Activated CD4-positive, alpha-beta T cell treated with anti-CD3 and anti-CD28 coated beads for 1 hour (primary cell): ENCODE measurements at regions not wholly inside any gene's neighbourhood (a gene's known extent, or its start where the extent isn't known, plus 50 kb on each side); places are given as distances from the start of the nearest gene placed in this dataset.

Source experiments
- DNase-seq: peaks from one replicate; pipeline ENCODE4 v3.0.0-alpha.2; 2020

DNA sequence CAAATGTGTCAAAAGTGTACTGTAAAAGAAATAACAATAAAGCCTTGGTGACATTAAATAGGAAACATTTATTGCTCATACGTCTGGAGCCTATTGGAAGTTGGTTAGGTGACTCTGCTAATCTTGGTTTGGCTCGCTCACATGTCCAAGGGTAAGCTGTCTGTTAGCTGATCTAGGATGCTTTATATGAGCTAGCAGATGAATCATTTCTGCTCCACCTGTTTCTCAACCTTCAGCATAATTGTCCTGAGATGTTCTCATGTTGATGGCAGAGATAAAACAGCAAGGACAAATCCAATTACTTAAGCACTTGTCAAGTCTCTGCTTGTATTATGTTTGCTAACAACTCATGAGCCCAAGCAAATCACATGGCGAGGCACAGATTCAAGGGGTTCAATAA lies 56.0 kb upstream of the CD53 start:
- DNase-seq: no peak

DNA sequence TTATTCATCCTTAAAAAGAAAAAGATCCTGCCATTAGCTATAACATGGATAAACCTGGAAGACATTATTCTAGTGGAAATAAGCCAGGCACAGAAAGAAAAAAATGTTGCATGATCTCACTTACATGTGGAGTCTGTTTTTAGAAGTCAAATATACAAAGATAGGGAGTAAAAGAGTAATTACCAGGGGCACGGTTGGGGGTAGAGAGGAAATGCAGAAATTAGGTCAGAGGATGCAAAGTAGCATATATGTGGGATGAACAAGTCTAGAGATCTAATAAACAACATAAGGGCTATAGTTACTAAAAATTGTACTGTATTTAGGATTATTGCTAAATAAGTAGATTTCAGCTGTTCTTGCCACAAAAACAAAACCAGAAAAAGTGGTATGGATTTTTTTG lies 61.4 kb upstream of the CD53 start:
- DNase-seq: no peak

DNA sequence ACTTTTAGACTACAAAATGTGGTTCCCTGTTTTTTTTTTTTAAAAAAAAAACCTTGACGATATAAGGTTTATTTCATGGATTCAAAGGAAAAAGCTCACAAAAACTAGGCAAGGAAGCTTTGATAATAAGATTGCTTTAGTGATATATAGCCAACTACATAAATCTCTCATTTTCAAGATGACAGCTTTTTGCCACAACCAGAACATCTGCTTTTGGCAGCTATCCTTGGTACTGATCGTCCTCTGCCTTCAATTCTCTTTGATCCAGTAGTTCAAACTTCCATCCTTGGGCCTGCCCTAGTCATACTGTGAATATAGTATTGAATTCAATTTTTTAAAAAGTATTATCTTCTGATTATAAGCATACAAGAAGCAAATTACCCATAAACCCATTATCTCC lies 72.9 kb upstream of the CD53 start:
- no peak for DNase-seq

DNA sequence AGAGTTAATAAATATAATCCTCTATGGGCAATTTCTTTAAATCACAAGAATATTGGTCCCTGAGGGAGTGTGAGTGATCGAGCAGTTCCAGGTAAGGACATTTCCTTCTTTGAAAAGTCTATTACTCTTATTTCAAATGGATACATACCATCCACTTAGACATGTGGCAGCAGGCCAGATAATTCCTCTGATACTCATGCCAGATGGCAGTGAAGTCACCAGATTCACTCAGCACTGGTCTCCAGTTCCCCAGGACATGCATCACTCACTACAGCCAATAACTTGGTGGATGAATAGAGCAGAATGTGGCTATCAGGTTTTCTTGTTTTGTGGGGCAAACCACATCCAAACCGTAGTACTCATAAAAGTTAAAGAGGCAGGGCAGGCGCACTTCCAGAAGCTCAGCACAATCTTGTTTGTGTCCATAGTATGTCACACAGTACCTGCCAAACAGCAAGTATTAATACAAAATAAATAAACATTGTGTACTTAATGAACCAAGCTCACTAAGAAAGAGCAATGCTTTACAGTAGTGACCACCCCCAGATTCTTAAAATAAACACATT lies 74.2 kb upstream of the CD53 start:
- no peak for DNase-seq

DNA sequence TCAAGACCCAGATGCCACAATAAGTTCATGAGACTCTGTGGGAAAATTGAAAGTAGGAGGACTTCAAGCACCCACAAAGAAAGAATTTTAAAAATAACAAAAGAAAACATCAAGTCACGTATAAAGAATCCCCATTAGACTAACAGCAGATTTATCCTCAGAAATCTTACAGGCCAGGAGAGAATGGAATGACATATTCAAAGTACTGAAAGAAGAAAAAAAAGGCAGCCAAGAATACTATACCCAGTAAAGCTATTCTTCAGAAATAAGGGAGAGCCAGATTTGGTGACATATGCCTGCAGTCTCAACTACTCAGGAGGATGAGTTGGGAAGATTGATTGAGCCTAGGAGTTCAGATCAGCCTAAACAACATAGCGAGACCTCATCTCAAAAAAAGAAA lies 84.3 kb upstream of the CD53 start:
- no peak for DNase-seq

DNA sequence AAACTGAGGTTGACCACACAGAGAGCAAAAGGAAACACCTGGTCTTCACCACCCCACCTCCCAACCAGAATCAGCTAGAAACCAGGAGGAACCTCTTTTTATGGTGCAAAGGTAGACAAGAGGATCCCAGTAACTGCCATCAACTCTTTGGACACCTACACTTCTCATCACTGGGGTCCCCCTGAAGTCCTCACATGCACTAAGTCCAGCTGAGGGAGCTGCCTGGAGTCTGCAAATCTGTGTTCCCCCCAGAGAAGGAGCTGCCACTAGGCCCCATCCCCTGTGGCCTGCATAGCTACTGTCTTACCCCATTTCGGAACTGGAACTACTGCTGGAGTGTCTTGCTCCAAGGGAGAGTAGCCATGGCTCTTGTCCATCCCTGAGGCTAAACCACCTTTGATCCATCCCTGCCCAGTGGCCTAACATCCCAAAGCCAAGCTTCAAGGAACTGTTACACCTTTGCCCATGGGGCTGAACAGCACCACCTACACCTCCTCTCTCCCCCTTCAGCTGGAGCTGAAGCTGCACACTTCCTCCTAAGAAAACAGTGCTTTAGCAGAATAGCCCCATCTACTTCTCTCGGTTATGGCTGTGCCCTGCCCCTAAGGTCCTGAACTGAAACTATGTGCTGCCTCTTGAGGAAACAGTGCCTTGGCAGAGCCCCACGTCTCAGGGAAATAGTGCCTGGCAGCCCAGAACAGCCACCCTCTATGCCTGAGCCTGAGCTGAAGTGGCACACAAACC lies 85.4 kb upstream of the CD53 start:
- DNase-seq: peak; percentile 19

DNA sequence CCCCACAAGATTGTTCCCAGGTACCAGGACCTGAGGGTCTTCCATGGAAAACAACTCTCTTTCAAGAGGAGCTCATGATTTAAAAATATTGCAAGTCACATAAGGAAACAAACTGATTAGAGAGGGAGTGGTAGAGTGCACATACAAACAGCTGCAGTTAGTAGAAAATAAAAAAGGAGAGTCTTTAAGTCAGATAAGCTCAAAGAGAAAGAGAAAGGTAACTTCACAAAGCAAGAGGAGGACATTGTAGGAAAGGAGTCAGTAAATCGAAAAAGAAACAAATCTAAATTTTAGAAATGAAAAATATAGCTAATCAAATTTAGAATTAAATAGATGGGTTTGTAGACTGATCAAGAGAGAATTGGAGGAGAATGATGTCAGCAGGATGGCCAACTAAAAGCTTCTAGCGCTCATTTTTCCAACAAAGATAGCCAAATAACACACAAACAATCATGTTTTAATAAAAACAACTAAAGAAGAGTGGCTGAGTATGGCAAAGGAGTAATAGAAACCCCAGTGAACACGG lies 86.1 kb upstream of the CD53 start:
- no peak for DNase-seq

DNA sequence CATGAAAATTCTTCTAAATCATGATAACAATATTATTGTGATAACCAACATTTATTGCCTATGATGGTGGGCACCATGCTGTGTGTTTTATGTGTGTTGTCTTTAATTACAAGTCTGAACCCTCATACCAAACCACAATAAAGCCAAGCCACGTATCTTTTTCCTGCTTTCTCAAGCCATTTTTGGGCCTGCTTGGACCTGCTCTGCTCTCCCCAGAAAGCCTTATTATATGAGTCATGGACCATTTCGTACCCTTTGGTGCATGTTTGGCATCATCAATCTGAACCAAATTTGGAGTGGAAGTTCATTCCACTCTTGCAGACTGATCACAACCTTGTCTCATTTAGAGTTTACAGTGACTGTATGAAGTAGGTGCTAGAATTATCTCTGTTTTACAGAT lies 87.3 kb upstream of the CD53 start:
- no peak for DNase-seq

DNA sequence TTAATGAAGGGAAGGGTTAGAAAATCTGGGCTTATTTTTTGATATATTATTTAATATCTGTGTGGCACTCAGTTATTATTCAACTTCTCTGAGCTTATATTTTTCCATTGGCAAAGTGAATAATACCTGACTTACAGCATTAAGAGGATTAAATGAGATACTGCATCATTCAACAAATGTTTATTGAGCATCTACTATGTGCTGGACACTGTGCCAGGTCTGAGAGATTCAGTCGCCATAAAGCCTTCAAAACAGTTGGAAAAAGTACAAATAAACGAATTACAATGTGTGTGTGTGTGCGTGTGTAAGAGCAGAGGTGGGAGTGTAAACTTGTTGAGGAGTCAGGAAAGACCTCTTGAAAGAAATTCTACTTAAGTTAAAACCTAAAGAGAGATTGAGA lies 87.9 kb upstream of the CD53 start:
- no peak for DNase-seq

DNA sequence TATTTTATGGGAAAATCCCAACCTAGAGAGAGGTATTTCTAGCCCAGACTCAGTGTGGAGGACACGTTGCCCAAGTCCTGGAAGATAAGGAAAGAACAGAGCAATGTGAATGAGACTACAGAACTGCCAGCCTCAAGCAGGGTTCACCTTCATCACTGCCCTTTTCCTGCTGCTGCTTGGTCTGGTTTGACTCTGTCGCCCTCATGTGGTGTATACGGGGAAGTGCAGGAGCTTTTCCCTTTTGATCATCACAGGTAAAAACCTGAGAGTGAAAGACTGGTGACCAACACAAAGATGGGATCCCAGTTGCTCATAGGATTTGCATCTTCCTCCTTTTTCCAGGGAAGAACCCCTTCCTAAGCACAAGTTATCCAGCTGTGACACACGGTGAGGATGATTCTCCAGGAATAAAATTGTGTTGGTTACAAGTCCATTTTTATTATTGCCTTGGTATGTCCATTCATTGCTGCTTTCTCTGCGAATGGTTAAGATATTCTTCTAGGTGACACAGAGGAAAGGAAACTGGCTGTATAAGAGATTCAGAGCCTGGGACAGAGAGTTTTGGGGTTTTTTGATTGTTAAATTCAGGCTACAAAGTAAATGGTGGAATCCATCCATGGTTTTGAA lies 89.5 kb upstream of the CD53 start:
- peak; percentile 46 for DNase-seq

DNA sequence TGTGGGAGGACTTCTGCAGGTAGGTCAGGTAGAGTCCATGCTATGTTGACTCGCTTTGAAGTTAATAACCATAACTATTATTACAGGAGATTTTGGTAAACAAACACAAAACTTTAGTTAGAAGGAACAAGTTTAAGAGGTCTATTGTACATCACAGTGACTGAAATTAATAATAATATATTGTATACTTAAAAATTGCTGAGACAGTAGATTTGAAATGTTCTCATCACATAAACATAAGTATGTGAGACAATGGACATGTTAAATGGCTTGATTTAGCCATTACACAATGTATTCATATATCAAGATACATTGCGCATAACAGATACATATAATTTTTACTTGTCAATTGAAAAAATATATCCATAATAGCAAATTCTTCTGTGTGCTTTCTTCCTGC lies 91.4 kb upstream of the CD53 start:
- DNase-seq: no peak

DNA sequence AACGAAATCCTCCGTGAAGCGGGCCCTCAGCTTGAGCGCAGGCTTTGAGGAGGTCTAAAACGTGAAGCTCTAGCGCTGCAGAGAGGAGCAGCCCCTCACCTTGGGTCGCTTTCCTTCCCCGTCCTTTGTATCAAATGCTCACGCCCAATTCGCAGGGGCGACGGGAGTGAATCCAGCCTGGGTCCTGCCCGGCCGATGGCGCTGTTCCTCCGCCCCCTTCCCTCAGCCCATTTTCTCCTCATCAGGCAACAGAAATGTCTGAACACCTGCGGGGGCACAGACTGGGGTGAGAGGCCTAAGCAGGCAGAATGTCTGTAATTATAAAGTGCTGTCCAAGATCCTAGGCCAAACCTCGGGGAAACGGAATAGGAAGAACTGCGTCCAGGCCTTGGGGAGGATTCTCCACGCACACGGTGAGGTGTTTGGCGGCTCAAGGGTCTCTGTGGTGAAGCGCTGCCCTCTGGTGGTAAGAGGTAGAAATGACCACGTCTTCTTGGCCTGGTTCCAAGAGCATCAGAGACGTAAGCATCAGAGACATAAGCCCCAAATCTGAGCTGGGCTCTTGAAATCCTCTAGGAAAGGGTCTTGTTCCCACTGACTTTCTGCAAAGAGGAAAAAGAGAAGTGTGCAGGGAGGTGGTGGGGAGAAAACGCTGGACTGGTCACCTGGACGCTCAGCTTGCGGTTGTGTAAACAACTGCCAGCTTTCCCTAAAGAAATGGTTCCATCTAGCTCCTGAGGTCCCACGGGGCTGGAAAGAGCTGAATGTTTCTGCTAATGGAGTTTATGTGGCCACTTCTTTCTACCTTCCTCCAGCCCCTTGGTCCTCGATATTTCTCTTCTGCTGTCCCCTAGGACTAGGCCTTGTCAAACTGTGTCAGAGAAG lies 92.1 kb upstream of the CD53 start:
- peak; percentile 59 for DNase-seq

DNA sequence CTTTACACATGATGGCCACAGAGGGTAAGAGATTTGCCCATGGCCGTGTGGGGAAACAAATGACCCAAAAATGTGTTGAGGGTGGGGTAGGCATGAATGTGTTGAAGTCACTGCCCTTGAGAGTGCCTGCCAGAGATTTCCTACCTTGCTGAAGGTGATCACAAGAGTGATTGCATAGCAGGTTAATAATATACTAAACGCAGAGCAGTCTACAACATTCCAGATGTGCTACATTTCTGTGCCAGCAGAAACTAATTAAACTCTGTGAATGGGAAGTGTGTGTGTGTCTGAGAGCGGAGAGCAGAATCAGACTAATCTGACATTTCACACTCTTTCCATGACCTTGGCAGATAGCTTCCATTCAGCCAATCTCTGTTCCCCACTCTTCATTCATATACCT lies 93.3 kb upstream of the CD53 start:
- DNase-seq: no peak

DNA sequence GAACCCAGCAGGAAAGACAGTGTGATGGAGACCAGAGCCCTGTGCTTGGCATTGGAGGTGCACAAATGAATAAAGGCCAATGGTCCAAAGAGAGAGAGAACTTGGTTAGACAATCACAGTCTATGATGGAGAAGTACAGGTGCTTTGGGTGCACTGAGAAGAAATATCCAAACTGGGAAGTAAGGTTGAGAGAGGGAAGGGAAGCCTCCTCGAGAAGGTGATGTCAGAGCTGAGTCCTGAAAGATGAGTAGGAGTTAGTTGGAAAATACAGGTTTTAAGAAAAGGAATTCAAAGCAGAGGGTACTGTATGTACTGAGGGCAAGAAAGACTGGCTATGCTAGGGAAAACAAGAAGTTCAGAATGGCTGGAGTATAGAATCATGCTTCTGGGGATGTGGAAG lies 94.1 kb upstream of the CD53 start:
- DNase-seq: no peak

DNA sequence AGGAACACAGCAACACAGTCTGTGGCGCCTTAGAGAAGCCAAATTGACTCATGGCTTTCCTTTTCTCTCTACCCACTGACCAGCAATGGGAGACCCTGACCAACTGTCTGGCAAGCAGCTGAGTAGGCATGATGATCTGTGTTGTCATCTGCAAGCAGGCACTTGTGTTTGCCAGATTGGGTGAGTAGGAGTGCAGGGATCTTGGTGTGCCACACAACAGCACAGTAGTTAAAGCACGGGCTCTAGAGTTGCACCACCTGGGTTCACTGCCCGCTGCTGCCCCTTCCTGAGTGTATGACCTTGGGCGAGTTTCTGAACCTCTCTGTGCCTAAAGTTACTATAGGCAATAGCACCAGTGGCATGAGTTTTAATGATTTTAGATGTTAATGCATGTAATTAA lies 95.7 kb upstream of the CD53 start:
- DNase-seq: no peak

DNA sequence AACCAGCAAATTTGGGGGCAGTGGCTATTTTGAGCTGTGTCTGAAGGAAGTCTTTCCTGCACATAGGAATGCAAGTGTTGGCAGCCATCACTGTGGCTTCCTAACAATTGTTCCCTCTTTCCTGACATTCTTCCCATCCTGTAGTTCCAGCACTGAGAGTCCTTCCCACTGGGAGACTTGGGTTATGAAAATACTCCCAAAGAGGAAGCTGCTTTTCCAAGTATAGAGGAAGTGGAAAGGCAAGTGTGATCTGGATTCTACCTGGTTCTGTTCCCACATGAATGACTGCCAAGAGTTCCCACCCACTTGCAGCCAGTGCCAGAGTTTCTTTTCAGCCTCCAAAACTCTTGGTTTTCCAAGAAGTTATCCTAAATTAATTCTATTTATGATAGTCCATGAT lies 98.5 kb upstream of the CD53 start:
- no peak for DNase-seq

DNA sequence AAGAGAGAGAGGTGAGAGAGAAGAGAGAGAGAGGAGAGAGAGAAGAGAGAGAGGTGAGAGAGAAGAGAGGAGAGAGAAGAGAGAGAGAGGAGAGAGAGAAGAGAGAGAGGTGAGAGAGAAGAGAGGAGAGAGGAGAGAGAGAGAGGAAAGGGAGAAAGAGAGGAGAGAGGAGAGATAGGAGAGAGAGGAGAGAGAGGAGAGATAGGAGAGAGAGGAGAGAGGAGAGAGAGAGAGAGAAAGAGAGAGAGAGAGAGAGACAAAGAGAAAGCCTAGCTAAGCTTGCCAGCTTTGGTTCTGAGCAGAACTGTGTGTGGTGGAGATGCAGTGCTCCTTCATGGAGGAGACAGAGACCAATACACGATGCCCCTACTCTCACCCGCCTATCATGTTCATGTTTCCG lies 99.1 kb upstream of the KCNA3 start:
- no peak for DNase-seq

DNA sequence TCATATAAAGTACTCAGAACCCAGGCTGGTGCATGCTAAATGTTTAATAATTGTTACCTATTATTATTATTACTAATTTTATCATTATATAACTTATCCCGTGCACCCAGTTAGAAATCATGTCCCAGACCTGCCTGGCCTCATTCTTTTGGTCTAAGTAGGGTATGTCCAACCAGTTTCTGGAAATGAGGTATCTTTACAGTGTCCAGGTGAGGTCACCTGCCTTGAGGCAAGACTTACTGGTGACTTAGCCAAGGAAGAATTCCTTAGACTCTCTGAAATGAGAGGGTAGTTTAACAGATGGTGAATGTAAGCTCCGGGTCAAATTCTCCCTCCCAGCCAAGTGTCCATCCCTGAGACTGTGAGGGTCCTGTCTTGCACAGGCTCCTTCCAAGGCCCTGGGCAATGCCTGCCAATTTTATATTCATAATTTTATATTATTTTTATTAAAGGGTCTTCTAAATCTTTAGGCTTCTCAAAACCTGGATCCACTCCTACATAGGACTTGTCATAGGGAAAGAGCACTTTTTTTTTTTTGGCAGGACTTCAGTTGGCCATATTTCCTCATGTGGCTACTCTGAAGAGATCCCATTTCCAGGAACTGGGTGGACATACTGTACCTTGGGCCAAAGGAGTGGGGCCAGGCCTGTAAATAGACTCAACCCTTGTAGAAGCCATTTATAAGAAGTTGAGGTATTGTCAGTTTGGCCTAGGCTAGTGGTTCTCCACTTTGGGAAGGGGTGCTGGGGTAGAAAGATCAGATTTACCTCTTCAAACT lies 96.7 kb upstream of the KCNA3 start:
- DNase-seq: no peak

DNA sequence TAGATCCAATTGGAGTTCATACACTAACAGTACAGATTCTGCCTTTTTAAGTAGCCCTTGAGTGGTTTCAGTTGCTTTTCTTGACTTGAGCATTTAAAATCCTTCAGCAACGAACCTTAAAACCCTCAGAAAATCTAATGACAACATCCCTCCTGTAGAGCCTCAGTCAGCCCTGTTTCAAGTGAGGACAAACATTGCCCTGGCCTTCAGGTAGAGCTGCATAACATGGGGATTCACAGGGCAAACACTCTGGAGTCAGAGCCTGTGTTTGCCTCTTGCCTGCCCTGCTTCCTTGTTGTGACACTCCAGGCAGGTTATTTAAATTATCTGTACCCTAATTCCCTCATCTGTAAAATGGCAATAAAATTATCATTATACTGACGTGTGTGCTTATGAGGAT lies 96.1 kb upstream of the KCNA3 start:
- no peak for DNase-seq

DNA sequence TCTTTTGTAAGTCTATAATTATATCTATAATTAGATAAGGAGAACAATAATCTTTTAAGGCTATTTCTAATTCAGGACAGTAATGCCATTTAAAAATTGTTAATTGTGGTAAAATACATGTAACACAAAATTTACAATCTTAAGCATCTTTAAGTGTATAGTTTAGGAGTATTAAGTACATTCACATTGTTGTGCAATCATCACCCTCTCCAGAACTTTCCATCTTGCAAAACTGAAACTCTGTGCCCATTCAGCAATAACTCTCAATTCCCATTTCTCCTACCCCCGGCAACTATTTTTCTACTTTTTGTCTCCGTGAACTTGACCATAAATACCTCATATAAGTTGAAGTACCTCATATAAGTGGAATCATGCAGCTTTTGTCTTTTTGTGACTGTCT lies 93.9 kb upstream of the KCNA3 start:
- no peak for DNase-seq

DNA sequence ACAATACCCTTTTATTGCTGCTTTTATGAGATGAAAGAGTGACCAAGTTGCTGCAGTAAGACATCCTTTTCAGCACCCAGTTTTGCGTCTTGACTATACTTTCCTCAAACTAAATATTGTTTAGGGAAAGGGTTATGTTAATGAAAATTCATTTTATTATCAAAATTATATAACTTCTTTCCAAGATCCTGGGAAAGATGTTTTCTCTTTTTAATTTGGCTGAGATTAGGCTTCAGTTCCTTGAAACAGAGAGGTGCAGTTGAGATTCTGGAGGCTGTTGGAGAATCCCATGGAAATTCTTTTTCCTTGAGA lies 91.6 kb upstream of the KCNA3 start:
- no peak for DNase-seq

DNA sequence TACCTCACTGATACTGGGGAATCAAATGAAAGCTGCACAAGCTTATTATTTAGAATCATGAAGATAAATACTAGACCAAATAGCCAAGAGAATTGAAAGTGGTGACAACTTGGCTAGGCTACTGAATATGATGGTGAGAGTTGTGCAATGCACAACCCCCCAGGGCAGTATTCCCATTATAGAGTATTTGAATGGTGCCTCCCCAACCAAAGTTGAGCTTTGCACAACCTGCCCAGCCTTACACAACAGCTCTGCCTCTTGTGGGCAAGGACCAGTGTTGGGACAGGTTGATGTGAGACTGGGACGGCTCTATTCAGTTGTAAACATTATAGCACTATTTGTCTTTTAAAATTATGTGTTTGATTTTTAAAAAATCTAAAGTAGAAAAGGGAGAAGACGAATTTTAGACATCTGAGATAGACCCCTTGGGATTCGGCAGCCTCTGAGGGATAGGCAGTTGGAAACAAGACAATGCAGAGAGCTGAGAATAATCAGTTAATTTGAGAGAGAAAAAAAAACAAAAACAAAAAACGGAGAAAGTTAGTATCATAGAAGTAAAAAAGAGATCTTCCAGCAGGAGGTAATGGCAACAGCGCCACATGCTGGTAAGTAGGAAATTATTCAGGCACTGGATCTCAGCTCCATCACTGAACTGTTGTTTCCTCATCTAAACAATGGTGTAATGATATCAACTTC lies 91.0 kb upstream of the KCNA3 start:
- DNase-seq: peak; percentile 26
